ENCODE measurements at regions not wholly inside any gene's neighbourhood (a gene's known extent, or its start where the extent isn't known, plus 50 kb on each side); places are given as distances from the start of the nearest gene placed in this dataset.

GRCh38 chrX:65034292-65034667 is 58.0 kb upstream of the ZC4H2 start:
- no peak for DNase-seq (ENCODE audit: low read depth)

Measured in activated T-cell treated with anti-CD3 and anti-CD28 coated beads for 1 hour (primary cell).